GM13977 (cell line): ENCODE measurements at regions not wholly inside any gene's neighbourhood (a gene's known extent, or its start where the extent isn't known, plus 50 kb on each side); places are given as distances from the start of the nearest gene placed in this dataset.

Experiments used
- DNase-seq: peaks from one replicate; pipeline ENCODE4 v3.0.0; 2012; ENCODE audit warnings: low spot score
- in situ Hi-C: fragments of 300-500 bp; cut with MboI; formaldehyde crosslinking; loops from one replicate; pipeline ENCODE4 v1.12.0; 2022; ENCODE audit warnings: low sequenced_read_pairs, low pct_unique_long_range_greater_than_20kb, mixed read lengths, inconsistent platforms; ENCODE audit not compliant: unreplicated experiment
- TF ChIP-seq, protein P1 (sequence below): IDR thresholded peaks from 2 replicates; pipeline ENCODE4 v1.5.1; 2012; ENCODE audit warnings: mild to moderate bottlenecking, control low read depth; ENCODE audit not compliant: insufficient read depth; ENCODE audit errors: extremely low read depth, missing control alignments

GRCh38 chr6:87995461-87995860 lies 52.2 kb upstream of the SPACA1 start:
- in situ Hi-C loops: no loop called here
- no peak for DNase-seq
- TF ChIP-seq, protein P1, sequence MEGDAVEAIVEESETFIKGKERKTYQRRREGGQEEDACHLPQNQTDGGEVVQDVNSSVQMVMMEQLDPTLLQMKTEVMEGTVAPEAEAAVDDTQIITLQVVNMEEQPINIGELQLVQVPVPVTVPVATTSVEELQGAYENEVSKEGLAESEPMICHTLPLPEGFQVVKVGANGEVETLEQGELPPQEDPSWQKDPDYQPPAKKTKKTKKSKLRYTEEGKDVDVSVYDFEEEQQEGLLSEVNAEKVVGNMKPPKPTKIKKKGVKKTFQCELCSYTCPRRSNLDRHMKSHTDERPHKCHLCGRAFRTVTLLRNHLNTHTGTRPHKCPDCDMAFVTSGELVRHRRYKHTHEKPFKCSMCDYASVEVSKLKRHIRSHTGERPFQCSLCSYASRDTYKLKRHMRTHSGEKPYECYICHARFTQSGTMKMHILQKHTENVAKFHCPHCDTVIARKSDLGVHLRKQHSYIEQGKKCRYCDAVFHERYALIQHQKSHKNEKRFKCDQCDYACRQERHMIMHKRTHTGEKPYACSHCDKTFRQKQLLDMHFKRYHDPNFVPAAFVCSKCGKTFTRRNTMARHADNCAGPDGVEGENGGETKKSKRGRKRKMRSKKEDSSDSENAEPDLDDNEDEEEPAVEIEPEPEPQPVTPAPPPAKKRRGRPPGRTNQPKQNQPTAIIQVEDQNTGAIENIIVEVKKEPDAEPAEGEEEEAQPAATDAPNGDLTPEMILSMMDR: no peak

- TF ChIP-seq, protein P1: no peak
- in situ Hi-C loops: no loop called here
Measured at GRCh38 chr6:87993356-87993755, 54.3 kb upstream of the SPACA1 start.

DNA sequence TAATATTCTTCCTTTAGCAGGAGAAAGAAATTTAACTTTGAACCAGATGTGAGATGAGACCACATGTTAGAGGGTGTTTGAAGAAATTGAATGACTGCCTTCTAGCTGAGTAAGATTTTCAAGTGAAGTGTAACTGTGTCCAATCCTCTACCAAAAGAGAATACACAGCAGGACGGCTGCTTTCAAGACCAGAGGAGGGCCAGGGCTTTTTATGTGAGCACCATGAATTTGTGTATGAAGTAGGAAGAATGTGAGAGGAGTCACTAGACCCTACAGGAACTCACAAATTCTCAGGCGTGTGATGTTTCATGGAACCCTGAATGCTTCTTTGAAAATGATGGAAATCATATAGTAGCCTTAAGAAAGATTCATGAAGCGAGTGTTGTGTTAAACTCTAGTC lies 56.8 kb upstream of the SPACA1 start:
- no peak for DNase-seq
- in situ Hi-C loops: no loop called here
- TF ChIP-seq, protein P1: no peak

More at GRCh38 chr6:87993356-87993755, 54.3 kb upstream of the SPACA1 start:
- no peak for DNase-seq

DNA sequence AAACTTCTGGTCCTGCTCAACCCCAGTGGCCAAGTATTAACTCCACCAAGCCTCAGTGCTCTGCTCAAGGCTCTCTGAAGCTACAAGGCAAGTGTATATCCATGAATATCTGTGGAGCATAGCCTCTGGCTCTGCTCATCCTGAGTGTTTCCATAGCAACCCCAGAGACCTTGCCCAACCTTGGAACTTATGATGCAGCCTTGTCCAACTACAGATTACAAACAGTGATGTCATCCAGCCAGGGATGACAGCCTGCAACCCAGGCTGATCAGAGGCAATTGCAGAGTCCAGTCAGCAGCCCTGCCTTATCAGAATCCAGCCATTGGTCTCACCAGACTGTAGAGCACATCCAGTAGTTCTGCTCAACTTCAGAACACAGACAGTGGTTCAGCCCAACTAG lies 65.5 kb upstream of the SPACA1 start:
- DNase-seq: no peak
- TF ChIP-seq, protein P1: no peak
- in situ Hi-C loops: no loop called here

DNA sequence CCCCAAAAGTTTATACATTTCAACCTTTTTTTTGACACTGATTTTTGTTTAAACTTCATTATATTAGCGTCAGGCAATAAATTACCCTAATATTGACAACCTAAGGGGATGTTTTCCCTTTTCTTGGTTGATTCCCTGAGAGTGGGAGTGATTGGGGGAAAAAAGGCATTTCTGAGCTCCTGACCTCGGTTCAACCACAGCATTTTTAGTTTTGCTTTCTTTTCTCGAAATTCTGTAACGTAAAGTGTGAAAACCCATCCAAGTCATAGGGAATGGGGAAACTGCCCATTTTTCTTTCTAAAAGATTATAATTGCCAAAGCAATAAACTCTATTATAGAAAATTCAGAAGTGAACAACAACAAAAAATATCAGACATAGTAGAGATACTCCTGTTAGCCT lies 67.9 kb upstream of the SPACA1 start:
- DNase-seq: no peak
- TF ChIP-seq, protein P1: no peak
- in situ Hi-C loops: no loop called here

DNA sequence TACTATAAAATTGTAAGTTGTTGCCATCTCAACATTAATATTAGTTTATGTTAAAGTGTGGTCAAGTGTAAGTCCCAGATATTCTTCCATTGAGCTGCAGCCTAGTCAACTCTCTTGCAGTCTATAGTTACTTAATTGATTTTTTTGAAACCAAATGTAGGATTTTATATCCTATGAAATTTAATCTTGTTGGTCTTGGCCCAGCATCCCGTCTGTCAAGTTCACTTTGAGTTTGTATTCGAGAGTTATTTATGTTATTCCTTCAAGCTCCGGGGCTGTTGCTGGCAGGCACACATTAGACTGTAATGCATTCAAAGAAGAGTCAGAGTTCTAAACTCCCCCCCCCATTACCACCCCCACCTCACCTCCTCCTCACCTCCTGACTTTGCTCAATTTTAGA lies 71.0 kb upstream of the SPACA1 start:
- DNase-seq: no peak
- TF ChIP-seq, protein P1: no peak
- in situ Hi-C loops: no loop called here

GRCh38 chr6:87975561-87975960 lies 72.1 kb upstream of the SPACA1 start:
- TF ChIP-seq, protein P1: no peak
- no peak for DNase-seq
- in situ Hi-C loops: no loop called here
